Suppressor macrophage (primary cell): ENCODE measurements at regions not wholly inside any gene's neighbourhood (a gene's known extent, or its start where the extent isn't known, plus 50 kb on each side); places are given as distances from the start of the nearest gene placed in this dataset.

Source experiments
- DNase-seq, 4 experiments: peaks; one replicate each; pipeline ENCODE4 v3.0.0-alpha.2; 2020 to 2022

DNA sequence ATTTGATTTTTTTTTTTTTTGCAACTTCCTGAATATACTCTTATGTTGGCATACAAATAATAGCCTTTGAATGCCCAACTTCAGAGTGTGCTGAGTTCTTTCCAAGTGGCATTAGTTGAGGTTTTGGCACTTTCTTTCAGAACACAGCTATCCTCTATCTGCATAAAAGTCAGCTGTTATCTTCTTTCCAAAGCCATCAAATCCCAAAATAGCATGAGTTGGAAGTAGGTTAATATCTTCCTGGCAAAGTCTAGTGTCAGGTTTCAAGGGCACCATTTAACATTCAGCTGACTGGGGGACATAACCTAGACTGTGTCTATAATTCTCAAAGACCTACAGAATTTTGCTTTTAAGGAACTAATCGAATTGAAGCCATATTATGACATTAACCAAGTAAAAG lies 223.9 kb downstream of the PLPP3 start:
- no peak for DNase-seq

- peak in 2 of 4 experiments; percentile 22 to 26 for DNase-seq
Measured at GRCh38 chr1:56345831-56346230, 233.5 kb downstream of the PLPP3 start.

DNA sequence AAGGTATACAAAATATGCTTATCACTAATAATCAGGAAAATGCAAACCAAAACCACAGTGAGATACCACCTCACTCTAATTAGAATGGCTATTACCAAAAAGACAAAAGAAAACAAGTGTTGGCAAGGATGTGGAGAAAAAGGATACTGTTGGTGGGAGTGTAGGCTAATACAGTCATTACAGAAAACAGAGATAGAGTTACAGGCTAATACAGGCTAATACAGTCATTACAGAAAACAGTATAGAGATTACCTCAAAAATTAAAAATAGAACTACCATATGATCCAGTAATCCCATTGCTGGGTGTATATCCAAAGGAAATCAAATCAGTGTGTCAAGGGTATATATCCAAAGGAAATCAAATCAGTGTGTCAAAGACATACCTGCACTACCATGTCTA lies 238.4 kb downstream of the PLPP3 start:
- no peak for DNase-seq

DNA sequence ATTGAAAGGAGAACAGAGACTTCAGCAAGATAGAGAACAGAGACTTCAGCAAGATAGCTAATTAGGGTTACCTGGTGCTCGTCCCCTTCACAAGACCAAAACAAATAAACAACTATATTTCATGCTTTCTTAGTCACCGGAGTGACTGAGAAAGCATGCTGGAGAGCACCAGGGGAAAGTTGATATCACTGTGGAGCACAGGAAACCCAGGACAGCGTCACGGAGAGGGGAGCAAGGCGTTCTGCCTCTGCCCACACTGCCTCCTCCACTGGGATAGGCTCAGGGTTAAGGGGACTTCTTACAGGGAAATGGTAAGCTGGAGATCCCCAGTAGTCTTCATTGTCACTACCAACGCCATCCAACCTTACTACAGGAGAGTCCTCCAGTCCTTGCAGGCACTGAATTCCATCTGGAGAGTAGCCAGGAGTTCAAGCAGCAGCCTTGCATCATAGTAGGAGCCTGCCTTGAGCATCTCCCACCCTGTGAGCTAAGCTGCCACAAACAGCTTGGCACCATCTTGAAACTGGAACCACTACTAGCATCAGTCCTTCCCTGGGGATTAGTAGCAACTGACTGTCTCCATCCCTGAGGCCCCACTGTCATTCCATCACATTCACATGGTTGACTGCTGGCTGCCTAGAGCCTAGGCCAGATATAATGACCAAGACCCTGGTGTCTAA lies 239.4 kb downstream of the PLPP3 start:
- DNase-seq, result no peak

- DNase-seq, result no peak
Measured at GRCh38 chr1:56339093-56339492, 240.3 kb downstream of the PLPP3 start.

DNA sequence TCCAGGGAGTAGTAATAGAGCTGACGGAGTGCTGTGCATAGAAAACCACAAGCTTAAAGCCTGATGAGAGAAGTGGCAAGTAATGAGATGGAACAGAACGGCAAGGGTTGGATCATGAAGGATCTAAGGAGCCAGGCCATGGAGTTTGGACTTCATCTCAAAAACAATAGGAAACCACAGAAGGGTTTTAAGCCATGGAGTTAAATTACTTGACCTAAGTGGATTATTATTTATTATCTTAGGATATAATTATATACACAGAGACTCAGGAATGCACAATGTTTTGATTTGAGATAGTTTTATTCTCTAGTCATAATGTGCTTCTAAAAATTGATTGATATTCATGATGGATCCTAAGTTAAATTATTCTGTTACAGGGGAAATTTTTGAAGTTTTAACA lies 242.4 kb downstream of the PLPP3 start:
- DNase-seq, result no peak

DNA sequence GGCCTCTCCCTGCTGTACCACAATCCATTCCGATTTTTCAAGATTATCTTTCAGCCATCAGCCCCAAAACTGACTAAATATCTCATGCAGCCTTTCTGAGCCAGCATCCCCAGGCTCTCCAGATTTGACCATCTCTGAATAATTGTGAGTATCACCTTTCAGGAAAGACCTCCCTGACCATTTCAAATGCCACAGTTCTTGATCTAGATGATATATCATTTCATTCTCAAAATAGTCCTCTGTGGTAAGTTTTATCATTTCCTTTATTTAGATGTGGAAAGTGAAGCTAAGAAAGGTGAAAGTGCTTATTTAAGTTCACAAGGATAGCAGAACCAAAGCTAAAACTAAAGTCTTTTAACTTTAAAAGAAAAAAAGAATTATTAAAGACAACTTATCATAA lies 244.0 kb downstream of the PLPP3 start:
- DNase-seq, result no peak

- no peak for DNase-seq
Measured at GRCh38 chr1:56334047-56334446, 245.3 kb downstream of the PLPP3 start.

DNA sequence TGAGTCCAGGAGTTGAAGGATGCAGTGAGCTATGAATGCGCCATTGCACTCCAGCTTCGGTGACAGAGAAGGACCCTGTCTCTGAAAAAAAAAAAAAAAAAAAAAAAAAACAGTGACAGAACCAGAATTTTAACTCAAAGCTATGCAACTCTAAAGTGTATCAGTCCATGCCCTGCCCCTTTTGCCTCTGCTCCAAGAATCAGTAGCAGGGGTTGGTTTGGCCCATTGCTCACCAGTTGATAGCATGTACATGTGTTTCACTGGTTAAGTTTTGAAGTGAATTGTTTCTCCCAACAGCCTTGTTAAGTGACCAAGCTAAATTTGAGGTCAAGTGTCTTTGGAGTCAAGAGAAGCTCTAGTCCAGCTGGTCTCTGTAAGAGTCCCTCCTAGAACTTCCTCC lies 245.9 kb downstream of the PLPP3 start:
- no peak for DNase-seq

- DNase-seq, result no peak
Measured at GRCh38 chr1:56331892-56332567, 247.3 kb downstream of the PLPP3 start.

DNA sequence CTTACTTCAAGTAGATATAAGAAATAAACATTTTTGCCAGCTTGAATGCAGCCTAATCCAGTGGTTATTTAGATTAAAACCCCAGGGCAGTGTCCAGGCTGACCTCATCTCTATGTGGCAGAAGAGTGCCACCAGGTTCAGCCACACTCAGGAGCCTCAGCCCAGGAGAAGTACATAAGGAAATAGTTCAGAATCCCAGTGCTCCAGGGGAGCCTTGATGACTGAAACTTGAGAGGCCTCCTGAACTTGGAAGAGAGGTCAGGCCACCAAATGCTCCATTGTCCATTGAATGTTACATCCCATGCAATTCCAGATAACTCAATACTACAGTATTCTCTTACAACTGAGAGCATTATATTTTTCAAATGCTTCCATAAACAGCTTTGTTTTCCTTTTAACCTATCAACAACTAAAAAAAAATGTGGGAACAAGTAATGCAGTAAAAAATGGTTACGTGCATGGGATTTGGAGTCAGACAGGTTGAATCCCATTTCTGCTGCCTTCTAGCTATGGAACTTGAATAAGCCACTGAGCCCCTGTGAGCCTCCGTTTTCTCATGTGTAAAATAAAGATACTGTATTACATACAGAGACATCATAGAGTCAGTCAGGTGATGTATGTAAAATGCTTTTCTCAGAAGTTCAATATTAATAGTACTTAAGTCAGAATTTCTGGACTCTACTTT lies 248.0 kb downstream of the PLPP3 start:
- no peak for DNase-seq

DNA sequence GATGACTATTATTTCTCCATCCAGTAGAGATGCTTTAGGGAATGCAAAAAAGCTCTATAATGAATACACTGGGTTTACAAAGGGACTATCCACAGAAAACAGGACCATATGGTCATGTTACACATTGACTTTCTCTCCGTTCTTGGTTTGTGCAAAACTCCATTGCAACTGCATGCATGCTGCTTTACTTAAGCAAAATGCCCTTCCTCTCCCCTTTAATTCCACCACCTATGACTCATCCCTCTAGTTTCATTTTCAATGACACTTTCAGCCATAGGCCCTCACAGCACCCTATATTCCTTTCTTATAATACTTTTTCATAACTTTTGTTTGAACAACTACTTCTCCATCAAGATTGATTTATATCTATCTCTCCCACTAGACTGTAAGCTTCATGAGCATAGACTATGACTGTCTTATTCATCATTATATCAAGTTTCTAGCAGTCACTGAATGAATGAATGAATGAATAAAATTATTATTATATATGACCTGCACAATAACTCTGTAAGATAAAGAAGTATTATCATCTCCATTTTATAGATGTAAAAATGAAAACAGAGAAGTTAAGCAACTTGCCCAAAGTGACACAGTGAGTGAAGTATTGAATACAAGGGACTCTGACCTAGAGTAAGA lies 248.9 kb downstream of the PLPP3 start:
- DNase-seq, result peak; percentile 34 to 73 (median 52)

DNA sequence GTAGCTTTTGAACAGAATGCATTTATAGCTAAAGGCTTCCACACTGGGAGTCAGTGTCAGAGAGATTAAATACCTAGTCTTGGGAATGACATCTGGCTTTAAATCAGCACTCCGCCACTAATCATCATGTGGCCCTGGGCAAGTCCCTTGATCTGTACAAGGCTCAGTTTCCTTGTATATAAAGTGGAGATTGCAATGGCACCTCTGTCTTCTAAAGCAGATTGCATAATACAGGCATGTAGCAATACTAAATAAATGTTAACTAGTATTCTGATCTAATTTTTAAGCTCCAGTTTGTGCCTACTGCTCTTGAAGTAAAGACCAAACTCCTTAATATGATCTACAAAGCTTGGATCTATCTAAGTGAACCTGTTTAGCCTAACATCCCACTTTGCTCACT lies 249.4 kb downstream of the PLPP3 start:
- peak; percentile 5 to 67 (median 28) for DNase-seq

- DNase-seq, result no peak
Measured at GRCh38 chr1:56327195-56327594, 252.2 kb downstream of the PLPP3 start.

DNA sequence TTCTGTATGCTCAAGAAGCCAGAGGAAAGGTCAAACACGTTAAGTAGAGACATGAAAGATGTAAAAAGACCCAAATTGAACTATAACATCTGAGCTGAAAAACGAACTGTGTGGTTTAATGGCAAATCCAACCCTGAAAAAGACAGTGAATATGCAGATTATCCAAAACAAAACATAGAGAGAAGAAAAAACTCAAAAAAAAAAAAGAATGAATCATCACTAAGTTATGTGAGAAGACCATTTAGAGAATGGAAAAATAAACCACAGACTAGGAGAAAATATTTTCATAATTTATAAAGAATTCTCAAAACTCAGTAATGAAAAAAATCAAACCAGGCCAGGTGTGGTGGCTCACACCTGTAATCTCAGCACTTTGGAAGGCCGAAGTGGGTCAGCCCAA lies 253.3 kb downstream of the PLPP3 start:
- no peak for DNase-seq

DNA sequence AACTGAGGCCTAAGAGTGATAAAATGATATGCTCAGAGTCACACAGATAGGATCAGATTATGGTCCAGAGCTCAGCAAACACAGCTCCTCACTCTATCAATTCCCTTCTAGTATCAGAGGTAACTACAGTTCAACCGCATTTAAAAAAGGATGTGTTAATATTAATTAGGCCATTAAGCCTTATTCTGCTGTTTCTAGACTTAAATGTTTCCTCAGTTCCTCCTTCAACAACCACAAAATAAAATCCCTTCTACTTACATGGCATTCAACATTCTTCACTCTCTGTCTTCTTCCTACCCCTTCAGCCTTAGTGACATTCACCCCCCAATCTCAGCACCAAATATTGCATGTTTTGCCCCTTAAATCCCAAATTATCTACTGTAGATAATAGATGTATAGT lies 254.9 kb downstream of the PLPP3 start:
- DNase-seq, result no peak

GRCh38 chr1:56322211-56322610 lies 257.2 kb downstream of the PLPP3 start:
- no peak for DNase-seq

DNA sequence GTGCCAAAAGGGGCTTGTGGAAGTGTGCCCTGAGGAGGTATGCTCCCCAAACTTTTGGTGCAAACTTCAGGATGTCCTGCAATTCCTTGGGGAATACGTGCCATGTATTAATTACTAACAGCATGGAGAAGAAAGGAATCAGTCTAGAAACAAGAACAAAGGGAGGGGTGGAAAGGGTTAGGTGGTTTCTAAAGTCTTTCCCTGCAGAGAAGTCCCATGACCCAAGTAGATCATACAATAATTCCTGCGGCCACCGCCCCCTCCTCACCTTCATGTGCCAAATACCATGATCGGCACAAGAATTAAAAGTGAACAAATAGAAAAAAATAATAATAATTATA lies 258.2 kb downstream of the PLPP3 start:
- DNase-seq, result no peak

- DNase-seq, result no peak
Measured at GRCh38 chr1:56320464-56321149, 258.8 kb downstream of the PLPP3 start.

DNA sequence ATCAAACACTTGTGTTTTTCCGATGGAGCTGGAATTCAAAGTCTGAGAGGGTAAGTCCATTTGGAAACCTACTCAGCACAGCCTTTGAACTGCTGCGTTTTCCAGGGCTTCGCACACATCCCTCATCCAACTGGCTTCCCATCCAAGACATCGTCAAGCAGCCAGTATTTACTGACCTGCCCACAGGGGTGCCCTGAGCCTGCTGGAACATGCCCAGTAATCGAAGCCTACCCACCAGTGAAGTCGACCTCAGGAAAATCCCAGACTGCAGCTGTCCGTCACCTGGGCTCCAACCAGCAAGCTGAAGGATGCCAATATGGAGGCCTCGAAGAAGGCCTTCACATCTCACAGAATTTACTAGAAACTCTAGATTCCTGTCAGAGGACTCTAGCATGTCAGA lies 261.6 kb downstream of the PLPP3 start:
- no peak for DNase-seq

DNA sequence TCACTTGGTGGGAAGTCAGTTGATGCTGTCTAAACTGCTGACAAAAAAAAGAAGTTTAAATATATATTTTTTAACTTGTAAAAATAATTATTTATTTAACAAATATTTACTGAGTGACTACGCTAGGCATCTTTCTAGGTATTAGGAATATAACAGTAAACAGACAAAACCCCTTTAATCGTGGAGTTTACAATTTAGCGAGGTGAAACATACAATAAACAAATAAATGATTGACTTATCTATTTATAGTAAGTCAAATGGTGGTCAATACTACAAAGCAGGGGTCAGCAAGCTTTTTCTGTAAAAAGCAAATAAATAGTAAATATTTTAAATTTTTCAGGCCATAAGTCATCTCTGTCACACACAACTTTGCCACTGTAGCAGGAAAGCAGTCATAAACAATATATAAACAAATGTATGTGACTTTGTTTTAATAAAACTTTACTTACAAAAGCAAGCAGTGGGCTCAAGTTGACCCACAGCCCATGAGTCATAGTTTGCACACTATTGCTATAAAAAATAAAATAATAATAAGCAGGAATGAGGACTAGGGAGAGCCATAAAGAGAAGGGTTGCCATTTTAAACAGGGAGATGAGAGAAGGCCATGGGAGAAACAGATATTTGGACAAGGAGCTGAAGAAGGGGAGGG lies 263.9 kb downstream of the PLPP3 start:
- DNase-seq, result no peak

DNA sequence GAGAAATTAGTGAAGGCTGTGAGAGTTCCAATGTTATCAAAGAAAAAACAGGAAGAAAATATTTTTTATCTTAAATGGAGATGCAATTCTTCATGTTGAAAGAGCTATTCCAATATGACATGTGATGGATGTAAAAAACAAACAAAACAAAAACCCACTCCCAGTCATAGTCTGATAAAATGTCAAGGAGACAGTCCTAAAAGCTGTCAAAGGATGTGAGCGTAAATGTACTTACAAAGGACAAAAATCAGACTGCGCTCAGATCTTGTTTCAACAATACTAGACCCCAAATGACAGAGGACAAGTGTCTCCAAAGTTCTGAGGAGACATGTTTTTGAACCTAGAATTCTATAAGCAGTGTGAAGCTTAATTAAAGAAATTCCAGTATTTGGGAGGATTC lies 265.8 kb downstream of the PLPP3 start:
- DNase-seq, result no peak

GRCh38 chr1:56311766-56312165 lies 267.6 kb downstream of the PLPP3 start:
- no peak for DNase-seq
